HEK293 (cell line): ENCODE measurements at regions not wholly inside any gene's neighbourhood (a gene's known extent, or its start where the extent isn't known, plus 50 kb on each side); places are given as distances from the start of the nearest gene placed in this dataset.

Source experiments
- CTCF ChIP-seq: fragments of 450-650 bp; formaldehyde crosslinking; IDR thresholded peaks from 2 replicates; pipeline ENCODE4 v1.5.1; 2016; ENCODE audit warnings: missing biosample characterization, missing genetic modification characterization
- KLF7 ChIP-seq: fragments of 450-650 bp; formaldehyde crosslinking; IDR thresholded peaks from 2 replicates; pipeline ENCODE4 v1.5.1; 2016; ENCODE audit warnings: missing biosample characterization, missing genetic modification characterization, borderline replicate concordance
- TRIM28 ChIP-seq: IDR thresholded peaks from 2 replicates; pipeline ENCODE4 v1.6.1; 2011; ENCODE audit warnings: low read length, control low read depth, borderline replicate concordance
- ZNF10 ChIP-seq: fragments of 450-650 bp; formaldehyde crosslinking; IDR thresholded peaks from 2 replicates; pipeline ENCODE4 v1.5.1; 2017; ENCODE audit warnings: missing biosample characterization, missing genetic modification characterization

DNA sequence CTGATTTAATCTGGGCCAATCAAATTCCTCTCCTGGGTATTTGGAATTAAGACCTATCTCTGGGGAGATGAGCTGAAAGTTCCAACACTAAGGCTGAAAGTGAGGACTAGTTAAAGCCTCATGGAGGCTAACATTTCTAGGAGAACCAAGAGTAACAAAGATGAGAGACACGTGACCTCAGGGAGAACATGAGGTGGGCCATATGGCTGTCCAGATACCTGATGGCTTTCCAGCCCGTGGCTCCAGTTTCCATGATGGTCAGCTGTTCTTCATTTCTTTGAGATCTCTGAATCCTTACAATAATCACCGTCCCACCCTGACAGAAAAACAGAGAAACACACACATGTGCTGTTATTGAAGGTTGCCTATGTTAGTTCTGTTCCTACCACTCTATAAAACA is 66.1 kb downstream of the LEPR start:
- no peak for TF ChIP-seq CTCF (tag by site-specific recombination)
- TF ChIP-seq ZNF10: no peak
- TF ChIP-seq TRIM28: no peak
- no peak for TF ChIP-seq KLF7 (tag by site-specific recombination)
